ENCODE measurements at regions not wholly inside any gene's neighbourhood (a gene's known extent, or its start where the extent isn't known, plus 50 kb on each side); places are given as distances from the start of the nearest gene placed in this dataset.
"Not testable (repeated sequence)": the region's sequence is repeated elsewhere in the genome, so short reads cannot be mapped to it uniquely, and the experiment has no call there.

- H2BK120ac ChIP-seq (ENCODE audit: low read depth, low read length) = no peak overlapping the region
- no CpG with 5 or more reads among the region's 4 CpGs for WGBS, 2 donors (ENCODE audit: extremely low coverage in 2 of 2, insufficient read length in 2 of 2, insufficient replicate concordance in 1 of 2)
- H3K18ac ChIP-seq (ENCODE audit: low read length) = no peak overlapping the region
- peaks cover 2 to 5% of the 10 kb centered on the region in 2 donors for H3K4me1 ChIP-seq (ENCODE audit: control insufficient read depth in 2 of 2, insufficient read depth in 1 of 2, low read depth in 1 of 2, low read length in 2 of 2)
- no peak overlapping the region for H3K4me3 ChIP-seq (ENCODE audit: low read length in 2 of 2)
- DNase-seq (ENCODE audit: low spot score) = no peak
- H2AFZ ChIP-seq (ENCODE audit: low read length) = no peak overlapping the region
- H3K9ac ChIP-seq (ENCODE audit: low read depth, low read length, poor library complexity) = no peak overlapping the region
- no peak overlapping the region for H3K14ac ChIP-seq (ENCODE audit: low read length)
- no peak overlapping the region for H2BK12ac ChIP-seq (ENCODE audit: low read length)
- H3K4ac ChIP-seq (ENCODE audit: low read length) = no peak overlapping the region
- no peak overlapping the region for H2BK15ac ChIP-seq (ENCODE audit: low read length)
- H4K8ac ChIP-seq (ENCODE audit: low read depth, low read length) = no peak overlapping the region
- H4K91ac ChIP-seq (ENCODE audit: low read depth, low read length, poor library complexity) = no peak overlapping the region
- no peak overlapping the region for H2BK5ac ChIP-seq (ENCODE audit: low read length)
- H3K79me1 ChIP-seq (ENCODE audit: low read depth, low read length) = no peaks in the 10 kb centered on the region
- peaks cover 0 to 23% (median 0%) of the 10 kb centered on the region in 3 experiments for H3K27me3 ChIP-seq (ENCODE audit: control insufficient read depth in 3 of 3, insufficient read depth in 3 of 3, low read depth in 1 of 3, low read length in 3 of 3)
- H2AK5ac ChIP-seq (ENCODE audit: low read depth, low read length) = no peak overlapping the region
- no peak overlapping the region for H3K4me2 ChIP-seq (ENCODE audit: insufficient read depth, low read length, poor library complexity, severe bottlenecking)
- H3K36me3 ChIP-seq (replicated peaks in 1 of 2; ENCODE audit: control insufficient read depth in 2 of 2, insufficient read depth in 2 of 2, low read length in 2 of 2) = no peaks in the 10 kb centered on the region
- H3K9me3 ChIP-seq (replicated peaks in 1 of 2; ENCODE audit: control insufficient read depth in 2 of 2, insufficient read depth in 1 of 2, low read depth in 1 of 2, low read length in 2 of 2) = no peaks in the 10 kb centered on the region
- H3K27ac ChIP-seq (replicated peaks; ENCODE audit: low read length) = no peak overlapping the region
- H3K23ac ChIP-seq (ENCODE audit: low read depth, low read length, poor library complexity) = no peak overlapping the region
Measured at GRCh38 chr3:72652395-72652794, 195.8 kb downstream of the SHQ1 start.

GRCh38 chr3:72651498-72651897, 196.7 kb downstream of the SHQ1 start:
- Histone ChIP-seq H2BK15ac (ENCODE audit: low read length) (no peak overlapping the region), H2AFZ (ENCODE audit: low read length) (no peak overlapping the region), H2AK5ac (ENCODE audit: low read depth, low read length) (no peak overlapping the region), H3K9ac (ENCODE audit: low read depth, low read length, poor library complexity) (peak overlapping the region; percentile 53), H2BK12ac (ENCODE audit: low read length) (no peak overlapping the region), H3K18ac (ENCODE audit: low read length) (no peak overlapping the region), H4K8ac (ENCODE audit: low read depth, low read length) (no peak overlapping the region), H3K79me1 (ENCODE audit: low read depth, low read length) (no peaks in the 10 kb centered on the region), H4K91ac (ENCODE audit: low read depth, low read length, poor library complexity) (no peak overlapping the region), H3K4me3 (ENCODE audit: low read length in 2 of 2) (peak overlapping the region in 1 of 2 donors; percentile 32), H3K4ac (ENCODE audit: low read length) (no peak overlapping the region), H3K14ac (ENCODE audit: low read length) (no peak overlapping the region), H3K23ac (ENCODE audit: low read depth, low read length, poor library complexity) (no peak overlapping the region), H2BK5ac (ENCODE audit: low read length) (no peak overlapping the region), H3K4me2 (ENCODE audit: insufficient read depth, low read length, poor library complexity, severe bottlenecking) (no peak overlapping the region), H3K4me1 (ENCODE audit: control insufficient read depth in 2 of 2, insufficient read depth in 1 of 2, low read depth in 1 of 2, low read length in 2 of 2) (peaks cover 2 to 5% of the 10 kb centered on the region in 2 donors), H3K36me3 (replicated peaks in 1 of 2; ENCODE audit: control insufficient read depth in 2 of 2, insufficient read depth in 2 of 2, low read length in 2 of 2) (no peaks in the 10 kb centered on the region), H3K9me3 (replicated peaks in 1 of 2; ENCODE audit: control insufficient read depth in 2 of 2, insufficient read depth in 1 of 2, low read depth in 1 of 2, low read length in 2 of 2) (no peaks in the 10 kb centered on the region), H3K27me3 (ENCODE audit: control insufficient read depth in 3 of 3, insufficient read depth in 3 of 3, low read depth in 1 of 3, low read length in 3 of 3) (peaks cover 0 to 23% (median 0%) of the 10 kb centered on the region in 3 experiments), H3K27ac (replicated peaks; ENCODE audit: low read length) (no peak overlapping the region), H2BK120ac (ENCODE audit: low read depth, low read length) (no peak overlapping the region)
- no peak for DNase-seq (ENCODE audit: low spot score)
- 100% methylated on average over 1 of the region's 2 CpGs; no CpG with 5 or more reads in 1 of the 2 donors for WGBS, 2 donors (ENCODE audit: extremely low coverage in 2 of 2, insufficient read length in 2 of 2, insufficient replicate concordance in 1 of 2)

GRCh38 chr3:72646263-72646662, 202.0 kb downstream of the SHQ1 start:
- Histone ChIP-seq H3K79me1 (ENCODE audit: low read depth, low read length) (no peaks in the 10 kb centered on the region), H3K18ac (ENCODE audit: low read length) (no peak overlapping the region), H2BK12ac (ENCODE audit: low read length) (no peak overlapping the region), H3K36me3 (replicated peaks in 1 of 2; ENCODE audit: control insufficient read depth in 2 of 2, insufficient read depth in 2 of 2, low read length in 2 of 2) (no peaks in the 10 kb centered on the region), H2AFZ (ENCODE audit: low read length) (no peak overlapping the region), H2BK120ac (ENCODE audit: low read depth, low read length) (no peak overlapping the region), H3K23ac (ENCODE audit: low read depth, low read length, poor library complexity) (no peak overlapping the region), H4K8ac (ENCODE audit: low read depth, low read length) (no peak overlapping the region), H4K91ac (ENCODE audit: low read depth, low read length, poor library complexity) (no peak overlapping the region), H3K4ac (ENCODE audit: low read length) (no peak overlapping the region), H2AK5ac (ENCODE audit: low read depth, low read length) (no peak overlapping the region), H3K4me2 (ENCODE audit: insufficient read depth, low read length, poor library complexity, severe bottlenecking) (no peak overlapping the region), H2BK5ac (ENCODE audit: low read length) (no peak overlapping the region), H2BK15ac (ENCODE audit: low read length) (no peak overlapping the region), H3K14ac (ENCODE audit: low read length) (no peak overlapping the region), H3K27me3 (ENCODE audit: control insufficient read depth in 3 of 3, insufficient read depth in 3 of 3, low read depth in 1 of 3, low read length in 3 of 3) (peaks cover 0 to 16% (median 0%) of the 10 kb centered on the region in 3 experiments), H3K9ac (ENCODE audit: low read depth, low read length, poor library complexity) (no peak overlapping the region), H3K9me3 (replicated peaks in 1 of 2; ENCODE audit: control insufficient read depth in 2 of 2, insufficient read depth in 1 of 2, low read depth in 1 of 2, low read length in 2 of 2) (no peaks in the 10 kb centered on the region), H3K4me3 (ENCODE audit: low read length in 2 of 2) (no peak overlapping the region), H3K27ac (replicated peaks; ENCODE audit: low read length) (no peak overlapping the region), H3K4me1 (ENCODE audit: control insufficient read depth in 2 of 2, insufficient read depth in 1 of 2, low read depth in 1 of 2, low read length in 2 of 2) (no peaks in the 10 kb centered on the region)
- WGBS, 2 donors (ENCODE audit: extremely low coverage in 2 of 2, insufficient read length in 2 of 2, insufficient replicate concordance in 1 of 2) = no CpG with 5 or more reads among the region's 2 CpGs
- no peak for DNase-seq (ENCODE audit: low spot score)

GRCh38 chr3:72643635-72644034, 204.6 kb downstream of the SHQ1 start:
- H2BK120ac ChIP-seq (ENCODE audit: low read depth, low read length); DNase-seq (ENCODE audit: low spot score); H2BK15ac ChIP-seq (ENCODE audit: low read length); H2BK12ac ChIP-seq (ENCODE audit: low read length); H3K4ac ChIP-seq (ENCODE audit: low read length); H3K79me1 ChIP-seq (ENCODE audit: low read depth, low read length); H3K36me3 ChIP-seq (replicated peaks in 1 of 2; ENCODE audit: control insufficient read depth in 2 of 2, insufficient read depth in 2 of 2, low read length in 2 of 2); H3K9ac ChIP-seq (ENCODE audit: low read depth, low read length, poor library complexity); H4K8ac ChIP-seq (ENCODE audit: low read depth, low read length); H3K4me1 ChIP-seq (ENCODE audit: control insufficient read depth in 2 of 2, insufficient read depth in 1 of 2, low read depth in 1 of 2, low read length in 2 of 2); H3K18ac ChIP-seq (ENCODE audit: low read length); H3K14ac ChIP-seq (ENCODE audit: low read length); H3K4me3 ChIP-seq (ENCODE audit: low read length in 2 of 2); H4K91ac ChIP-seq (ENCODE audit: low read depth, low read length, poor library complexity); H3K27ac ChIP-seq (replicated peaks; ENCODE audit: low read length); H3K9me3 ChIP-seq (replicated peaks in 1 of 2; ENCODE audit: control insufficient read depth in 2 of 2, insufficient read depth in 1 of 2, low read depth in 1 of 2, low read length in 2 of 2); H2AK5ac ChIP-seq (ENCODE audit: low read depth, low read length); H2BK5ac ChIP-seq (ENCODE audit: low read length); H3K23ac ChIP-seq (ENCODE audit: low read depth, low read length, poor library complexity); H2AFZ ChIP-seq (ENCODE audit: low read length); H3K4me2 ChIP-seq (ENCODE audit: insufficient read depth, low read length, poor library complexity, severe bottlenecking): not testable (repeated sequence)
- H3K27me3 ChIP-seq (ENCODE audit: control insufficient read depth in 3 of 3, insufficient read depth in 3 of 3, low read depth in 1 of 3, low read length in 3 of 3) = peaks cover 0 to 13% (median 0%) of the 10 kb centered on the region in 3 experiments
- WGBS, 2 donors (ENCODE audit: extremely low coverage in 2 of 2, insufficient read length in 2 of 2, insufficient replicate concordance in 1 of 2) = no CpG with 5 or more reads among the region's 8 CpGs

Measured in neuronal stem cell (in vitro differentiated cells).